ENCODE measurements at regions not wholly inside any gene's neighbourhood (a gene's known extent, or its start where the extent isn't known, plus 50 kb on each side); places are given as distances from the start of the nearest gene placed in this dataset.

DNA sequence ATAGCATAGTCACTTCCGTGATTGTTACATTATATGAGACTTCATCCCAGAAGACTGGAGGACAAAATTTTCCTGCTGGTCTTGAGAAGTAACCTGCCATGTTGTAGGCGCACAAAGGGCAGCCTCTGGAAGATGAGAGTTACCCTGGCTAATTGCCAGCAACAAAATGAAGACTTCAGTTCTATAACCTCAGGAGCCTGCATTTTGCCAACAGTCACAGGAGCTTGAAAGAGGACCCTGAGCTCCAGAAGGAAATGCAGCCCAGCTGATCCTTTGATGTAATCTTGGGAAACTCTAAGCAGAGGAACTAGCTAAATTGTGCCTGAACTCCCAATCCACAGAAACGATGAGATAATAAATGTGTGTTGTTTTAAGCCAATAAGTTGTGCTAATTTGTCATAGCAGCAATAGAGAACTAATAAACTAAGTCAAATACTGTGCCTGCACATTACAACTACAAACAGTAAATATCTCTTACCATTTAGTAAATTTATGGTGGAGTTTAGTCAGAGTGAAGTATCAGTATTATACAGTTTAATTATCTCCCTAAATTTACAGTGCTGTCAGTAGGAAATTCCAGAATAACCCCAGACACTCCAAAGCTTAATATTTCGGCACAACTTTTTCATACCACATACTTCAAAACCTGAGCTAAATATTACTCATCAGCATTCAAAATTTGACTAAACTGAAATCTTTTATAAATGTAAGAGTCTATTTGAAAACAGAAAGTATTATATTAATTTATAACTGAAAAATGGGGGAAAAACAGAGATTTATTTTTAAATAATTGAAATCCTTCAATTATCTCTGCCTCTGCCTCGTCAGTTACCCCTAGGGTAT lies 90.1 kb upstream of the MAPK10 start:
- Histone ChIP-seq H3K9ac (ENCODE audit: extremely low read depth, low read length, poor library complexity, severe bottlenecking) (no peak overlapping the region), H3K36me3 (ENCODE audit: control insufficient read depth, insufficient read depth, low read length) (peaks cover 11% of the 10 kb centered on the region), H3K4me3 (ENCODE audit: low read length) (no peak overlapping the region), H3K27ac (ENCODE audit: low read depth, low read length) (peak overlapping the region; percentile 50), H3K4me1 (ENCODE audit: control insufficient read depth, insufficient read depth, low read length) (peaks cover 19% of the 10 kb centered on the region), H3K9me3 (ENCODE audit: control insufficient read depth, low read length) (peaks cover 27% of the 10 kb centered on the region), H3K27me3 (ENCODE audit: control insufficient read depth, insufficient read depth, low read length, poor library complexity, severe bottlenecking) (no peaks in the 10 kb centered on the region)
- peaks cover 19% of the 10 kb centered on the region for H3K36me3 Mint-ChIP-seq (ENCODE audit: low read depth)
- no peak for DNase-seq
- peaks cover 18% of the 10 kb centered on the region for H3K9me3 Mint-ChIP-seq
- no peak overlapping the region for H3K27ac Mint-ChIP-seq
- H3K4me1 Mint-ChIP-seq = peaks cover 69% of the 10 kb centered on the region
- no peaks in the 10 kb centered on the region for H3K27me3 Mint-ChIP-seq (ENCODE audit: insufficient read depth)
- 91 to 100% methylated on average over 2 to 5 of the region's 5 CpGs for WGBS, 2 experiments (ENCODE audit: insufficient coverage in 1 of 2, insufficient read length in 1 of 2)
- no peak overlapping the region for H3K4me3 Mint-ChIP-seq
- TF ChIP-seq, protein P1, sequence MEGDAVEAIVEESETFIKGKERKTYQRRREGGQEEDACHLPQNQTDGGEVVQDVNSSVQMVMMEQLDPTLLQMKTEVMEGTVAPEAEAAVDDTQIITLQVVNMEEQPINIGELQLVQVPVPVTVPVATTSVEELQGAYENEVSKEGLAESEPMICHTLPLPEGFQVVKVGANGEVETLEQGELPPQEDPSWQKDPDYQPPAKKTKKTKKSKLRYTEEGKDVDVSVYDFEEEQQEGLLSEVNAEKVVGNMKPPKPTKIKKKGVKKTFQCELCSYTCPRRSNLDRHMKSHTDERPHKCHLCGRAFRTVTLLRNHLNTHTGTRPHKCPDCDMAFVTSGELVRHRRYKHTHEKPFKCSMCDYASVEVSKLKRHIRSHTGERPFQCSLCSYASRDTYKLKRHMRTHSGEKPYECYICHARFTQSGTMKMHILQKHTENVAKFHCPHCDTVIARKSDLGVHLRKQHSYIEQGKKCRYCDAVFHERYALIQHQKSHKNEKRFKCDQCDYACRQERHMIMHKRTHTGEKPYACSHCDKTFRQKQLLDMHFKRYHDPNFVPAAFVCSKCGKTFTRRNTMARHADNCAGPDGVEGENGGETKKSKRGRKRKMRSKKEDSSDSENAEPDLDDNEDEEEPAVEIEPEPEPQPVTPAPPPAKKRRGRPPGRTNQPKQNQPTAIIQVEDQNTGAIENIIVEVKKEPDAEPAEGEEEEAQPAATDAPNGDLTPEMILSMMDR (conservative IDR thresholded peaks at IDR 0.05) = no peak

DNA sequence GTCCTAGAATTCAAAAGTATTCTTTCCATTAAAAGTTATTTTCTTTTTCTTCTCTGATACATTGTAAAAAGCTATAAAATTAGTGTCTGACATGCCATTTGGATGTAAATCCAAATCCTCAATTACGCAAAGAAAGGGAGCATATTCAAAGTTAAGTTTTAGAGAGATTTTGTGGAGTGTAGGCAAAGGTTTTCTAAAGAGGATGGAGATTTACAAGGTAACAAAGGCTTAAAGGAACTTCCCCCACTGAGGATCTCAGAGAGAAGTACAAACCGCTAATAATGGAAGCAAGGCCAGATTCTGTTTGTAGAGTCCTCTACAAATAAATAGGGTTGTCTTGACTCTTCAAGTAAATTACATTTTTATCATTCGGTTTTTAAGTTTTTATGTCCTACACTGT lies 91.0 kb upstream of the MAPK10 start:
- Histone ChIP-seq H3K27ac (ENCODE audit: low read depth, low read length) (no peak overlapping the region), H3K9me3 (ENCODE audit: control insufficient read depth, low read length) (peaks cover 18% of the 10 kb centered on the region), H3K4me1 (ENCODE audit: control insufficient read depth, insufficient read depth, low read length) (peaks cover 19% of the 10 kb centered on the region), H3K4me3 (ENCODE audit: low read length) (no peak overlapping the region), H3K27me3 (ENCODE audit: control insufficient read depth, insufficient read depth, low read length, poor library complexity, severe bottlenecking) (no peaks in the 10 kb centered on the region), H3K36me3 (ENCODE audit: control insufficient read depth, insufficient read depth, low read length) (peaks cover 11% of the 10 kb centered on the region), H3K9ac (ENCODE audit: extremely low read depth, low read length, poor library complexity, severe bottlenecking) (no peak overlapping the region)
- TF ChIP-seq, protein P1 (conservative IDR thresholded peaks at IDR 0.05) = no peak
- H3K27me3 Mint-ChIP-seq (ENCODE audit: insufficient read depth) = no peaks in the 10 kb centered on the region
- H3K4me1 Mint-ChIP-seq = peaks cover 78% of the 10 kb centered on the region
- no peak for DNase-seq
- H3K36me3 Mint-ChIP-seq (ENCODE audit: low read depth) = peaks cover 11% of the 10 kb centered on the region
- H3K27ac Mint-ChIP-seq = no peak overlapping the region
- no peak overlapping the region for H3K4me3 Mint-ChIP-seq
- WGBS, 2 experiments (ENCODE audit: insufficient coverage in 1 of 2, insufficient read length in 1 of 2) = 46% methylated on average over 3 of the region's 3 CpGs; no CpG with 5 or more reads in 1 of the 2 experiments
- H3K9me3 Mint-ChIP-seq = peaks cover 10% of the 10 kb centered on the region

GRCh38 chr4:86451560-86452330 lies 91.9 kb upstream of the MAPK10 start:
- H3K4me3 Mint-ChIP-seq = no peak overlapping the region
- Histone ChIP-seq H3K9ac (ENCODE audit: extremely low read depth, low read length, poor library complexity, severe bottlenecking) (no peak overlapping the region), H3K27ac (ENCODE audit: low read depth, low read length) (no peak overlapping the region), H3K9me3 (ENCODE audit: control insufficient read depth, low read length) (peaks cover 12% of the 10 kb centered on the region), H3K4me3 (ENCODE audit: low read length) (no peak overlapping the region), H3K36me3 (ENCODE audit: control insufficient read depth, insufficient read depth, low read length) (peaks cover 11% of the 10 kb centered on the region), H3K27me3 (ENCODE audit: control insufficient read depth, insufficient read depth, low read length, poor library complexity, severe bottlenecking) (no peaks in the 10 kb centered on the region), H3K4me1 (ENCODE audit: control insufficient read depth, insufficient read depth, low read length) (peaks cover 19% of the 10 kb centered on the region)
- 32 to 77% methylated on average over 2 to 7 of the region's 7 CpGs for WGBS, 2 experiments (ENCODE audit: insufficient coverage in 1 of 2, insufficient read length in 1 of 2)
- DNase-seq = peak; percentile 59
- H3K36me3 Mint-ChIP-seq (ENCODE audit: low read depth) = peaks cover 10% of the 10 kb centered on the region
- H3K9me3 Mint-ChIP-seq = peaks cover 11% of the 10 kb centered on the region
- peak overlapping the region; percentile 67 for H3K27ac Mint-ChIP-seq
- TF ChIP-seq, protein P1 (conservative IDR thresholded peaks at IDR 0.05) = no peak
- H3K27me3 Mint-ChIP-seq (ENCODE audit: insufficient read depth) = no peaks in the 10 kb centered on the region
- peaks cover 83% of the 10 kb centered on the region for H3K4me1 Mint-ChIP-seq
